Subcutaneous abdominal adipose tissue (tissue), 5 donors: ENCODE measurements at regions not wholly inside any gene's neighbourhood (a gene's known extent, or its start where the extent isn't known, plus 50 kb on each side); places are given as distances from the start of the nearest gene placed in this dataset.

Experiments
- H3K27ac ChIP-seq: one replicate; pipeline ENCODE4 v1.7.0; 2013; ENCODE audit warnings: low read depth, mild to moderate bottlenecking, inconsistent platforms, low read length, moderate library complexity
- H3K27me3 ChIP-seq, 5 donors: one replicate each; pipeline ENCODE4 v1.7.0; 2013; ENCODE audit warnings: low read length in 5 of 5, inconsistent platforms in 1 of 5; ENCODE audit not compliant: control insufficient read depth in 5 of 5, insufficient read depth in 4 of 5
- H3K36me3 ChIP-seq, 5 donors: one replicate each; pipeline ENCODE4 v1.7.0; 2013; ENCODE audit warnings: low read length in 5 of 5; ENCODE audit not compliant: control insufficient read depth in 5 of 5, insufficient read depth in 5 of 5
- H3K4me1 ChIP-seq, 5 donors: one replicate each; pipeline ENCODE4 v1.7.0; 2013; ENCODE audit warnings: low read length in 5 of 5, mild to moderate bottlenecking in 3 of 5, moderate library complexity in 1 of 5; ENCODE audit not compliant: control insufficient read depth in 5 of 5, insufficient read depth in 5 of 5
- H3K4me3 ChIP-seq, 5 donors: one replicate each; pipeline ENCODE4 v1.7.0; 2013; ENCODE audit warnings: low read length in 5 of 5, low read depth in 1 of 5
- H3K9ac ChIP-seq, 5 donors: one replicate each; pipeline ENCODE4 v1.7.0; 2013; ENCODE audit warnings: low read length in 5 of 5, mild to moderate bottlenecking in 4 of 5, moderate library complexity in 3 of 5
- H3K9me3 ChIP-seq, 5 donors: one replicate each; pipeline ENCODE4 v1.7.0; 2013; ENCODE audit warnings: low read length in 5 of 5; ENCODE audit not compliant: control insufficient read depth in 5 of 5
- donor health status: healthy.
- donor health status: healthy.
- donor health status: healthy.
- donor health status: healthy.
- donor health status: healthy.

- no peaks in the 10 kb centered on the region for H3K36me3 ChIP-seq
- no peak overlapping the region for H3K4me3 ChIP-seq
- H3K9me3 ChIP-seq: no peaks in the 10 kb centered on the region
- H3K27ac ChIP-seq: no peak overlapping the region
- no peak overlapping the region for H3K9ac ChIP-seq
- no peaks in the 10 kb centered on the region for H3K27me3 ChIP-seq
- H3K4me1 ChIP-seq: no peaks in the 10 kb centered on the region
Observed at GRCh38 chr12:43022838-43023237, 433.3 kb upstream of the PRICKLE1 start.

DNA sequence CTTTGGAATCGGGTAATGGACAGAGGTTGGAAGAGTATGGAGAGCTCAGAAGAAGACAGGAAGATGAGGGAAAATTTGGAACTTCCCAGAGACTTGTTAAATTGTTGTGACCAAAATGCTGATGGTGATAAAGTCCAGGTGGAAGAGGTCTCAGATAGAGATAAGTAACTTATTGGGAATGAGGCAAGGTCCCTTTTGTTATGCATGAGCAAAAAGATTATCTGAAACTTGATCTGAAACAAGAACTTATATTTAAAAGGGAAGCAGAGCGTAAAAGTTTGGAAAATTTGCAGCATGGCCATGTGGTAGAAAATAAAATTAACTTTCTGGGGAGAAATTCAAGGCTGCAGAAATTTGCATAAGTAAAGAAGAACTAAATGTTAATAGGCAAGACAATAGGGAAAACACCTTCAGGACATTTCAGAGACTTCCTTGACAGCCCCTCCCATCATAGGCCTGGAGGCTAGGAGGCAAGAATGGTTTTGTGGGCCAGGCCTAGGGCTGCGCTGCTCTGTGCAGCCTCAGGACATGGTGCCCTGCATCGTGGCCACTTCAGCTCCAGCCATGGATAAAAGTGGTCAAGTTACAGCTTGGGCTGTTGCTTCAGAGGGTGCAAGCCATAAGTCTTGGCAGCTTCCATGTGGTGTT lies 425.7 kb upstream of the PRICKLE1 start:
- no peak overlapping the region for H3K9ac ChIP-seq
- H3K36me3 ChIP-seq: no peaks in the 10 kb centered on the region
- H3K4me1 ChIP-seq: no peaks in the 10 kb centered on the region
- H3K9me3 ChIP-seq: peaks cover 0 to 5% (median 0%) of the 10 kb centered on the region in 5 donors
- H3K27ac ChIP-seq: no peak overlapping the region
- no peaks in the 10 kb centered on the region for H3K27me3 ChIP-seq
- H3K4me3 ChIP-seq: no peak overlapping the region

- H3K9me3 ChIP-seq: peaks cover 0 to 5% (median 0%) of the 10 kb centered on the region in 5 donors
- H3K4me1 ChIP-seq: no peaks in the 10 kb centered on the region
- H3K4me3 ChIP-seq: no peak overlapping the region
- no peaks in the 10 kb centered on the region for H3K36me3 ChIP-seq
- no peaks in the 10 kb centered on the region for H3K27me3 ChIP-seq
- H3K27ac ChIP-seq: no peak overlapping the region
- H3K9ac ChIP-seq: no peak overlapping the region
Observed at GRCh38 chr12:43011383-43011926, 421.9 kb upstream of the PRICKLE1 start.

DNA sequence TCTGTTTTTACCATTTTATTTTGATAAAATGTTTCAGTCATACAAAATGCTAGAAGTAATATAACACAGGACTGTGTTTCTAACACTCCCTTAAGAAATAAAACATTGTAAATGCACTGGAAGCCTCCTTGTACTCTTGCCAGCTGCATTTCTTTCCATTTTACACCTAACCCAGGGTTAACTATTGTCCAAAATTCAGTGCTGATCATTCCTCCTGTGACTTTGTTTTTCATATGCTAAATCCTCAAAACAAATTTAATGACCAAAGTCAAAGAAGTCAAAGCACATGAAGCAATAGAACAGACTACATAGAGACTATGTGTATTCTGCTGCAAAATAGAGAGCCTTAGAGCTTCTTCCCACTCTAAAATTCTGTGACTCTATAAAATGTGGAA lies 420.3 kb upstream of the PRICKLE1 start:
- no peak overlapping the region for H3K4me3 ChIP-seq
- H3K36me3 ChIP-seq: no peaks in the 10 kb centered on the region
- no peak overlapping the region for H3K9ac ChIP-seq
- no peaks in the 10 kb centered on the region for H3K4me1 ChIP-seq
- H3K9me3 ChIP-seq: no peaks in the 10 kb centered on the region
- H3K27ac ChIP-seq: no peak overlapping the region
- no peaks in the 10 kb centered on the region for H3K27me3 ChIP-seq

DNA sequence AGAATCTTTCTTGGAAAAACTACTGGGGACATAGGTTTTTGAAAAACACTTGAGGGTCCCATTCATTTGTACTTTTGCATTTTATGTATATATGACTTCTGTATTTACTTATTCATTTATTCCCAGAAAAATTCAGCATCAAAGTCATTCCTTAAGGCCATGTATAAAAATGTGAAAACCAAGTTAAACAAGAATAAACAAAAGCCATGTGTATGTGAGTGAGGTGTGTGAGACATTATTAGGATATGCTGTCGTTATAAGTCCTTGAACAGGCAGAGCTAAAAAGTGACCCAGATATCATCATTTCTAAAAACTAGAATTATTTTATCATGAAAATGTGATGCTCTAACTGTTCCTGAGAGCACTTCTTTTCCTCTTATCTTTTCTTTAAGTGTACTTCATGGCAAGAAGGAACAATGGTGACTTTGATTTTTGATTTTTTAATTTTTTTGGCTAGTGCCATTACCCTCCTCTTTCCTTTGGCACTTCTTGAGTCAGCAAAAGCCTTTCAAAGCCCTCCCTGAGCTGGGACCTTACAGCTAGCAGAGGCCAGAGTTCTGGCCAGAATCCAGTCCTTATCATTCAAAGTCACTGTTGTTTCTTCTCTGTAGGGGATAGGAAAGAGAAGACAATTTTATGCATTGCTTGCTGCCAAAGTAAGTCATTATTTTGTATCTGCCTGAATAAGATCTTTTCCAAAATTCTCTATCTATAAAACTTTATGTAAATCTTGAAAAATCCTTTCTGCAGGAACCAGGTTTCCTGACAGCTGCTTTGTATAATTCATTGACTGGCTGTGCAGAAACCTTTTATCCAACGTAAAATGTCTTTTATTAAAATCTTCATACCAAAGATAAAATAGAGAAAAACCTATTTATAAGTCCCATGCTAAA lies 419.7 kb upstream of the PRICKLE1 start:
- H3K4me3 ChIP-seq: no peak overlapping the region
- H3K36me3 ChIP-seq: no peaks in the 10 kb centered on the region
- no peak overlapping the region for H3K9ac ChIP-seq
- no peaks in the 10 kb centered on the region for H3K27me3 ChIP-seq
- no peak overlapping the region for H3K27ac ChIP-seq
- H3K9me3 ChIP-seq: no peaks in the 10 kb centered on the region
- no peaks in the 10 kb centered on the region for H3K4me1 ChIP-seq

- H3K27me3 ChIP-seq: no peaks in the 10 kb centered on the region
- no peaks in the 10 kb centered on the region for H3K4me1 ChIP-seq
- H3K9ac ChIP-seq: no peak overlapping the region
- no peak overlapping the region for H3K4me3 ChIP-seq
- no peaks in the 10 kb centered on the region for H3K36me3 ChIP-seq
- H3K9me3 ChIP-seq: no peaks in the 10 kb centered on the region
- no peak overlapping the region for H3K27ac ChIP-seq
Observed at GRCh38 chr12:43004908-43005307, 415.4 kb upstream of the PRICKLE1 start.

DNA sequence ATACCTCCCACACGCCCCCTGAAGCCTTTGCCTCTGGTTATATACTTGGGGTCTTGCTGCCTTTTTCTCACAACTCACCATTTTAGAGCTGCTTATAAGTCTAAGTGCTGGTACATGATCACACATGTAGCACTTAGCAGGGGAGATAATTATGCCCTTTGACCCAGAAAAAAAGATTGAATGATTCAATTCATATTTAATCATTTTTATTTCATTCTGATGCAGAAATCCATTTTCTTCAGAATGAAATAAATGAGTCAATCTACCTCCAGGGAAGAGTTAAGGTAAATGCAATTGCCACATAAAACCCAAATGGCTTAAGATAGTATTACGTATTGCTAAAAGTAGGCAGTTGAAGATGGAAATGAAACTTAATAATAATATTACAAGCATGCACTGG lies 414.6 kb upstream of the PRICKLE1 start:
- Histone ChIP-seq H3K9ac (no peak overlapping the region), H3K9me3 (no peaks in the 10 kb centered on the region), H3K36me3 (no peaks in the 10 kb centered on the region), H3K4me1 (no peaks in the 10 kb centered on the region), H3K27me3 (no peaks in the 10 kb centered on the region), H3K27ac (no peak overlapping the region), H3K4me3 (no peak overlapping the region)

- no peaks in the 10 kb centered on the region for H3K36me3 ChIP-seq
- H3K9me3 ChIP-seq: no peaks in the 10 kb centered on the region
- no peak overlapping the region for H3K9ac ChIP-seq
- no peaks in the 10 kb centered on the region for H3K27me3 ChIP-seq
- H3K27ac ChIP-seq: no peak overlapping the region
- no peak overlapping the region for H3K4me3 ChIP-seq
- H3K4me1 ChIP-seq: no peaks in the 10 kb centered on the region
Observed at GRCh38 chr12:42996869-42997431, 407.4 kb upstream of the PRICKLE1 start.

GRCh38 chr12:42992826-42993225 lies 403.3 kb upstream of the PRICKLE1 start:
- Histone ChIP-seq H3K36me3 (no peaks in the 10 kb centered on the region), H3K9me3 (no peaks in the 10 kb centered on the region), H3K4me3 (no peak overlapping the region), H3K27ac (no peak overlapping the region), H3K27me3 (no peaks in the 10 kb centered on the region), H3K9ac (no peak overlapping the region), H3K4me1 (no peaks in the 10 kb centered on the region)

DNA sequence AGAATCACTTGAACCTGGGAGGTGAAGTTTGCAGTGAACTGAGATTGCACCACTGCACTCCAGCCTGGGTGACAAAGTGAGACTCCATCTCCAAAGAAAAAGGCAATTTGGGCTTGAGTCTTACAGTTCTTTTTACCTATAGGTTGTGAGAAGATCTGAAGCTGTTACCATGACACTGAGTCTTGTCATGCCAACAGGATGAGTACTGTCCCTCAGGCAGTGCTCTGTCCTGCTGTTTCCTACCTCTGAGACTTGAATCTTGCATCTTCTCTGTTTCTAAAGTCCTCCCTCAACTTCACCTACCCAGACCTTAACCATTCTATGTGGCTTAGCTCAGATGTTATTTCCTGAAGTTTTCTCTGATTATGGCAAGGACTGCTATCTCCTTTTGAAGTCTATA lies 400.8 kb upstream of the PRICKLE1 start:
- Histone ChIP-seq H3K9me3 (peaks cover 0 to 5% (median 0%) of the 10 kb centered on the region in 5 donors), H3K4me3 (no peak overlapping the region), H3K36me3 (no peaks in the 10 kb centered on the region), H3K27me3 (no peaks in the 10 kb centered on the region), H3K27ac (no peak overlapping the region), H3K4me1 (no peaks in the 10 kb centered on the region), H3K9ac (no peak overlapping the region)
